ENCODE measurements at regions not wholly inside any gene's neighbourhood (a gene's known extent, or its start where the extent isn't known, plus 50 kb on each side); places are given as distances from the start of the nearest gene placed in this dataset.

DNA sequence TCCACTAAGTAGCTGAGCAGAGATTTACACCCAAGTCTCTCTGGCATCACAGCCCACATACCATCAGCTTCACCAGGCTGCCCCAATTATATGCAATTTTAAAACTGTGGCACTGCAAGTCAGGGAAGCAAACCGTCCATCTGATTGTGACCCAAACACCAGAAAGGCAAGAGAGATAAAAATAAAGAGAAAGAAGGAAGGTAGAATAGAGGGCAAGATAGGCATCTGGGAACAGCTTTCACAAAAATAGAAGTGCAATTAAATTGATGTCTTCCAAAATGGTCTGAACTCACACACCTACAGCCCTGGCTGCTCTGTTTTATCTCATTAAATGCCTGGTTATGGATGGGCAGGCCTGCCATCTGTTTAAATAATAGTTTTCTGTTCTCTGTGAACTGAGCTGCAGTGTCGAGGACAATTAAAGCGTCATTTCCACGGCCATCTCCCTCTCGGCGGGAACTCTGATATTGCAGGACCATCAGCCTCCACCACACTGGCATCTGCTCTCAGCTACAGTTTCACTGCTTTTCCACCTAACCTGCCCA lies 509.1 kb downstream of the INHBA start:
- Histone ChIP-seq H3K4me1 (ENCODE audit: control insufficient read depth in 2 of 2, insufficient read depth in 2 of 2, low read length in 2 of 2) (no peaks in the 10 kb centered on the region), H3K27me3 (ENCODE audit: control insufficient read depth in 2 of 2, insufficient read depth in 1 of 2, low read length in 1 of 2) (no peaks in the 10 kb centered on the region), H3K9me3 (ENCODE audit: control insufficient read depth in 2 of 2, insufficient read depth in 1 of 2, low read length in 1 of 2) (no peaks in the 10 kb centered on the region), H3K36me3 (ENCODE audit: control insufficient read depth in 2 of 2, insufficient read depth in 2 of 2, low read length in 1 of 2) (no peaks in the 10 kb centered on the region), H3K4me3 (ENCODE audit: low read length in 2 of 2) (no peak overlapping the region), H3K27ac (ENCODE audit: low read depth in 1 of 2, low read length in 1 of 2) (no peak overlapping the region)
- 97% methylated on average over 6 of the region's 6 CpGs for WGBS
- DNase-seq (ENCODE audit: low read depth in 6 of 9, low spot score in 9 of 9), result no peak

DNA sequence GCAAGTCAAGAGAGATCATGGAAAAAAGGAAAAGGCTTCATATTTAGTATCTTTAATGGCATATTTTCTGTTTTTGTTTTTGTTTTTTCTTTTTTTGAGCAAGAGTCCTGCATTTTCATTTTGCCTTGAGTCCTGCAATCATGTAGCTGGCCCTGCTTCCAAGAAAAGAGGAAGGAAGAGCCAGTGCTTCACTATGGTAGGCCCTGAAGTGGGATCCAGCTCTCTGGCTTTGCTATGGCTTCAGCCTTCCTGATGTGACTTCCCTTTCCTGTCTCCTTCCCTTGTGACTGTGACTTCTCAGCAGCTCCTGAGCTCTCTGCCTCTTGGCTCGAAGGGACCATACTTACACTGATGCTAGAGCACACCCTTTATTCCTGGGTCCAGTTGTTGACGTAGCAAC lies 512.3 kb downstream of the INHBA start:
- Histone ChIP-seq H3K4me3 (ENCODE audit: low read length in 2 of 2) (no peak overlapping the region), H3K36me3 (ENCODE audit: control insufficient read depth in 2 of 2, insufficient read depth in 2 of 2, low read length in 1 of 2) (no peaks in the 10 kb centered on the region), H3K27ac (ENCODE audit: low read depth in 1 of 2, low read length in 1 of 2) (no peak overlapping the region), H3K4me1 (ENCODE audit: control insufficient read depth in 2 of 2, insufficient read depth in 2 of 2, low read length in 2 of 2) (no peaks in the 10 kb centered on the region), H3K27me3 (ENCODE audit: control insufficient read depth in 2 of 2, insufficient read depth in 1 of 2, low read length in 1 of 2) (no peaks in the 10 kb centered on the region), H3K9me3 (ENCODE audit: control insufficient read depth in 2 of 2, insufficient read depth in 1 of 2, low read length in 1 of 2) (no peaks in the 10 kb centered on the region)
- WGBS, result 46% methylated on average over 2 of the region's 2 CpGs
- DNase-seq (ENCODE audit: low read depth in 6 of 9, low spot score in 9 of 9), result no peak

DNA sequence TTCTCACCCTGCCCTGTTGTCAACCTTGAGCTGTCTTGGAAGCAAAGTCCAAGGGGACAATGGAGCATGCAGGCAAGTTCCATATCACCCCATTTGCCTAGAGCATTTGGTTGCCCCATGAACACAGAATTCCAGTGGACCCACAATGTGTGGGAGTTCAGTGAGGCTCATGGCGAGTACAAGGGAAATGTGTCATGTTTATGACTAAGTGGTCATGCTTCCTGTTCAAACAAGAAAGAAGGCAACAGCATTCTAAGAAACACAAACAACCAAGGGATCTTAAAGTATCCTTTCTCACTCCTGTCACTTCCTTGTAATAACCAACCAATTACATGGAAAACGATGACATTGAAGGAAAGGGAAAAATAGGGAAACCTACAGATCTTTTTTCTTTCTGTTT lies 513.0 kb downstream of the INHBA start:
- H3K9me3 ChIP-seq (ENCODE audit: control insufficient read depth in 2 of 2, insufficient read depth in 1 of 2, low read length in 1 of 2), result no peaks in the 10 kb centered on the region
- H3K4me3 ChIP-seq (ENCODE audit: low read length in 2 of 2), result no peak overlapping the region
- no peaks in the 10 kb centered on the region for H3K27me3 ChIP-seq (ENCODE audit: control insufficient read depth in 2 of 2, insufficient read depth in 1 of 2, low read length in 1 of 2)
- no peaks in the 10 kb centered on the region for H3K4me1 ChIP-seq (ENCODE audit: control insufficient read depth in 2 of 2, insufficient read depth in 2 of 2, low read length in 2 of 2)
- WGBS, result 91% methylated on average over 2 of the region's 2 CpGs
- no peak for DNase-seq (ENCODE audit: low read depth in 6 of 9, low spot score in 9 of 9)
- no peak overlapping the region for H3K27ac ChIP-seq (ENCODE audit: low read depth in 1 of 2, low read length in 1 of 2)
- H3K36me3 ChIP-seq (ENCODE audit: control insufficient read depth in 2 of 2, insufficient read depth in 2 of 2, low read length in 1 of 2), result no peaks in the 10 kb centered on the region

DNA sequence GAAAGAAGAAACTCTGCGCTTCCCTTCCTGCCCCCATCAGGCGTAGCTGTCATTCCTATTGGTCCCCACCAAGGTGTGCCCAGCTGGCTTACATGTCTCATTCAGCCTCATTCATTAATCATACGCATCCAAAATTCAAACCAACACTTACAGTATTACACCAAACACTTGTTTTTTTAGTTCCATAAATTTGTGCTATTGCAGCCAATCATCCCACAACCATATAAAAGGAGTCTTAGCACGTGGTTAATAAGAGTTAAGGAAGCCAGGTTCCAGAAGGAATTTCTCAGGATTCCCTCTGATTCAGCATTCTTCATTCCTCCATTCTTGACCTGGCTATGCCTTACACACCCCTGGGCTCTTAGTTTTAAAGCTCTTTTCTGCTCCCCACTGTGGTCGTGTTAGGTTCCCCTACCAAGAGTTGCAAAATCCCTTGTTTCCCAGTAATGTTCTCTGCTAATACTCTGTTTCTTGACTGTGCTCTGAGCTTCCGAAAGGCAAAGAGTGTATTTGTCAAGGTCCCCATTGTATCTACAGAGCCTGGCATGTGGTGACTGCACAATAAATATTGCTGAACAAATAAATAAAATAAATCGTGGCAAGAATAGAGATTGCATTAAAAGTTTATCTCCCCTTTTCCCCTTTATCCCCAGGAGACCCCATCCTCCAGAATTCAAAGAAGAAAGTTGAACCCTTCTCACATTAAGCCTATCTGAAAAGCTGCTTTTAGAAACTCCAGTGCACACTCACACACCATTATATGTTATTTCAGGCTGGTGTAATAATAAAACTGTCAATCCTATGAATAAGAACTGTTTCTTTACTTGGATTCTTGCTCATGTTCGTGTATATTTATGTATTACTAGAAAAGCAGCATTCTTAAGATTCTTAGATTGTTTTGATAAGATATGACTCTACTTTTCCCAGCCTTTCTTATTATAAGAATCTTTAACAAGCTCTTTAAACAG lies 514.4 kb downstream of the INHBA start:
- Histone ChIP-seq H3K36me3 (ENCODE audit: control insufficient read depth in 2 of 2, insufficient read depth in 2 of 2, low read length in 1 of 2) (no peaks in the 10 kb centered on the region), H3K4me3 (ENCODE audit: low read length in 2 of 2) (no peak overlapping the region), H3K4me1 (ENCODE audit: control insufficient read depth in 2 of 2, insufficient read depth in 2 of 2, low read length in 2 of 2) (no peaks in the 10 kb centered on the region), H3K27me3 (ENCODE audit: control insufficient read depth in 2 of 2, insufficient read depth in 1 of 2, low read length in 1 of 2) (no peaks in the 10 kb centered on the region), H3K9me3 (ENCODE audit: control insufficient read depth in 2 of 2, insufficient read depth in 1 of 2, low read length in 1 of 2) (no peaks in the 10 kb centered on the region), H3K27ac (ENCODE audit: low read depth in 1 of 2, low read length in 1 of 2) (no peak overlapping the region)
- 90% methylated on average over 8 of the region's 8 CpGs for WGBS
- no peak for DNase-seq (ENCODE audit: low read depth in 6 of 9, low spot score in 9 of 9)

DNA sequence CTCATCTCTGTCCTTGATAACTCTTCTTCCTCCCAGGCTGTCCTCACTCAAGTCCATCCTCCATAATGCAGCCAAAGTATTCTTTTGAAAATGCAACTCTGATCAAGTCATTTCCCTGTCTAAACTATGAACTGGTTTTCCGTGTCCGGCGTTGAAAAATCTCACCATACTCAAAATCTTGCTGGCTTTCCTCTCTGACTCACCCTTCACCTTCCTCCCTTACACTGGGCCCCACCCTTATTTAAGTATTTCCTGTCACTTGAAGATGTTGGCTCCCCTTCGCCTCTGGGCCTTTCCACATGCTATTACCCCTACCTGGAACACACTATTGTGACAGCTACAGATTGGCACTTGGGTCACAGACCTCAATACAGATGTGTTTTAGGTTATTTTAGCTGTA lies 515.6 kb downstream of the INHBA start:
- WGBS, result 97% methylated on average over 4 of the region's 4 CpGs
- no peaks in the 10 kb centered on the region for H3K36me3 ChIP-seq (ENCODE audit: control insufficient read depth in 2 of 2, insufficient read depth in 2 of 2, low read length in 1 of 2)
- no peaks in the 10 kb centered on the region for H3K9me3 ChIP-seq (ENCODE audit: control insufficient read depth in 2 of 2, insufficient read depth in 1 of 2, low read length in 1 of 2)
- H3K27me3 ChIP-seq (ENCODE audit: control insufficient read depth in 2 of 2, insufficient read depth in 1 of 2, low read length in 1 of 2), result no peaks in the 10 kb centered on the region
- H3K4me1 ChIP-seq (ENCODE audit: control insufficient read depth in 2 of 2, insufficient read depth in 2 of 2, low read length in 2 of 2), result no peaks in the 10 kb centered on the region
- no peak for DNase-seq (ENCODE audit: low read depth in 6 of 9, low spot score in 9 of 9)
- H3K4me3 ChIP-seq (ENCODE audit: low read length in 2 of 2), result no peak overlapping the region
- H3K27ac ChIP-seq (ENCODE audit: low read depth in 1 of 2, low read length in 1 of 2), result no peak overlapping the region

DNA sequence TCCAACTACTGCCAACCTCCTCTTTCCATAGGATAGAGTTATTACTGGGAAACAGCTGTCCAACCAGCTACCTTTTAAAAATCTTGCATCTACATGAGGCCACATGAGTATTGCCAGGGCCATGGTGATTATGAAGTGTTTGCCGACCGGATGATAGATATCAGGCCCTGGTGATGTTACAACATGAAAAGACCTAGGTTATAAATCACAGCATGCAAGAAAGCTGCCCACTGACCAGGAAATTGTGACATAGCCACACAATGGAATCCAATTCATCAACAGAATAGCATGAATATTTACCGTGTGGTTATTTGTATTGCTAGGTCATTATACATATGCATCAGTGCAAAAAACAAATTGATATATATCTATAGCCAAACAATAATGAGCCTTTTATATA lies 517.0 kb downstream of the INHBA start:
- H3K36me3 ChIP-seq (ENCODE audit: control insufficient read depth in 2 of 2, insufficient read depth in 2 of 2, low read length in 1 of 2), result no peaks in the 10 kb centered on the region

DNA sequence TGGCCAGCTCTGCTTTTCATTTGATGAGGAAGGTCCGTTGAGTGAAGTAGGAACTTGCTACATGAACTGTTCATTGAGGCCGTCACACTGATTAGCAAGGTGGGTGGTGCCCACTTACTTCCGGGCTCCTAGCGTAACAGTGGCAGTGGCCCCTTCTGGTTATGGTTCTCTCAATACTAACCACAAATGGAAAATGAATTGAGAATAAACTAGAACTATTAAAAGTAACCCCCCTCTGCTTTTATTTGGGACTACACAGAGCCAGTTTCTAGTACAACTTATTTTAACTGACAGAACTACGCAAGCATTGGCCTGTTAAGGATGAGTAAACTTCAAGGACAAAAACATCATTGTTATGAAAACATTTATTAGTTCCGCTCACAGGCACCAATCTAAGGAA lies 519.1 kb downstream of the INHBA start:
- Histone ChIP-seq H3K9me3 (ENCODE audit: control insufficient read depth in 2 of 2, insufficient read depth in 1 of 2, low read length in 1 of 2) (no peaks in the 10 kb centered on the region), H3K27ac (ENCODE audit: low read depth in 1 of 2, low read length in 1 of 2) (no peak overlapping the region), H3K27me3 (ENCODE audit: control insufficient read depth in 2 of 2, insufficient read depth in 1 of 2, low read length in 1 of 2) (no peaks in the 10 kb centered on the region), H3K4me1 (ENCODE audit: control insufficient read depth in 2 of 2, insufficient read depth in 2 of 2, low read length in 2 of 2) (no peaks in the 10 kb centered on the region), H3K4me3 (ENCODE audit: low read length in 2 of 2) (no peak overlapping the region), H3K36me3 (ENCODE audit: control insufficient read depth in 2 of 2, insufficient read depth in 2 of 2, low read length in 1 of 2) (no peaks in the 10 kb centered on the region)
- DNase-seq (ENCODE audit: low read depth in 6 of 9, low spot score in 9 of 9), result no peak
- WGBS, result 97% methylated on average over 6 of the region's 6 CpGs

More for the DNA sequence above, 517.0 kb downstream of the INHBA start:
- DNase-seq (ENCODE audit: low read depth in 6 of 9, low spot score in 9 of 9), result no peak
- Histone ChIP-seq H3K4me1 (ENCODE audit: control insufficient read depth in 2 of 2, insufficient read depth in 2 of 2, low read length in 2 of 2) (no peaks in the 10 kb centered on the region), H3K27ac (ENCODE audit: low read depth in 1 of 2, low read length in 1 of 2) (no peak overlapping the region), H3K9me3 (ENCODE audit: control insufficient read depth in 2 of 2, insufficient read depth in 1 of 2, low read length in 1 of 2) (no peaks in the 10 kb centered on the region), H3K4me3 (ENCODE audit: low read length in 2 of 2) (no peak overlapping the region), H3K27me3 (ENCODE audit: control insufficient read depth in 2 of 2, insufficient read depth in 1 of 2, low read length in 1 of 2) (no peaks in the 10 kb centered on the region)
- WGBS, result 65% methylated on average over 3 of the region's 3 CpGs

DNA sequence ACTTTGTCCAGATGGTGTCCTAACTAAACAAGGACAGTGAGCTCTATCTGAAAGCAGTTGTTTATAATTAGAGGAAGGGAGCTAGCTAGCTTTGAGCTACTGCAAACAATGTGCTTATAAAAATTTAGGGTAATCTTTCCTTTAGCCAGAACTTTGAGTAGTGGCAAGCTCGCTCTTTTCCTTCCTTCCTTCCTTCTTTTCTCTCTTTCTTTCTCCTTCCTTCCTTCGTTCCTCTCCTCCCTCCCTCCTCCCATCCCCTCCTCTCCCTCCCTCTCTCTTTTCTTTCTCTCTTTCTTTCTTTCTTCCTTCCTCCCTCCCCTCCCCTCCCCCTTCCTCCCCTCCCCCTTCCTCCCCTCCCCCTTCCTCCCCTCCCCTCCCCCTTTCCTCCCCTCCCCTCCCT lies 520.1 kb downstream of the INHBA start:
- Histone ChIP-seq H3K36me3 (ENCODE audit: control insufficient read depth in 2 of 2, insufficient read depth in 2 of 2, low read length in 1 of 2) (no peaks in the 10 kb centered on the region), H3K27me3 (ENCODE audit: control insufficient read depth in 2 of 2, insufficient read depth in 1 of 2, low read length in 1 of 2) (no peaks in the 10 kb centered on the region), H3K27ac (ENCODE audit: low read depth in 1 of 2, low read length in 1 of 2) (no peak overlapping the region), H3K4me3 (ENCODE audit: low read length in 2 of 2) (no peak overlapping the region), H3K4me1 (ENCODE audit: control insufficient read depth in 2 of 2, insufficient read depth in 2 of 2, low read length in 2 of 2) (no peaks in the 10 kb centered on the region), H3K9me3 (ENCODE audit: control insufficient read depth in 2 of 2, insufficient read depth in 1 of 2, low read length in 1 of 2) (no peaks in the 10 kb centered on the region)
- WGBS, result 93% methylated on average over 2 of the region's 2 CpGs
- no peak for DNase-seq (ENCODE audit: low read depth in 6 of 9, low spot score in 9 of 9)

DNA sequence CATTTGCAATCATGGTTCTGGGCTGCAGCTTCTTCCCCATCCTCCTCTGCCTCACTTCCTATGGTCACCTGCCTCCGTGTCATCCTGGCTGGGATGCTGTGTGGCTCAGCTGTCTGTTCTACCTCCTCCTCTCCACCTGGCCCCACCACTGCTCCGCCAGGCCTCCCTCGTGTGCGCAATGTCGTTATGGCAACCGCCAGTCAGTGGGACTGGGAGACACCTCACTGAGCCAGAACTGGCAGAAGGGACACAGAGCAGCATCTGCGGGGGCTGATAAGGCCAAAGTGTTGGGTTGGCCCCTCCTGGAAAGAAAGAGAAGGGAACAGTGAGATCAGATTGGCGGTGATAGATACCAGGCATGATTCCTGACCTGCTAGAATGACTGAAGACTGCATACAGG lies 527.5 kb downstream of the INHBA start:
- no peaks in the 10 kb centered on the region for H3K27me3 ChIP-seq (ENCODE audit: control insufficient read depth in 2 of 2, insufficient read depth in 1 of 2, low read length in 1 of 2)
- no peak overlapping the region for H3K4me3 ChIP-seq (ENCODE audit: low read length in 2 of 2)
- H3K36me3 ChIP-seq (ENCODE audit: control insufficient read depth in 2 of 2, insufficient read depth in 2 of 2, low read length in 1 of 2), result no peaks in the 10 kb centered on the region
- DNase-seq (ENCODE audit: low read depth in 6 of 9, low spot score in 9 of 9), result no peak
- no peaks in the 10 kb centered on the region for H3K4me1 ChIP-seq (ENCODE audit: control insufficient read depth in 2 of 2, insufficient read depth in 2 of 2, low read length in 2 of 2)
- H3K27ac ChIP-seq (ENCODE audit: low read depth in 1 of 2, low read length in 1 of 2), result no peak overlapping the region
- 96% methylated on average over 8 of the region's 8 CpGs for WGBS
- no peaks in the 10 kb centered on the region for H3K9me3 ChIP-seq (ENCODE audit: control insufficient read depth in 2 of 2, insufficient read depth in 1 of 2, low read length in 1 of 2)
